Muscle of leg (tissue), 3 donors: ENCODE measurements at regions not wholly inside any gene's neighbourhood (a gene's known extent, or its start where the extent isn't known, plus 50 kb on each side); places are given as distances from the start of the nearest gene placed in this dataset.
"Not testable (repeated sequence)": the region's sequence is repeated elsewhere in the genome, so short reads cannot be mapped to it uniquely, and the experiment has no call there.

Source experiments
- DNase-seq: peaks from one replicate; pipeline ENCODE4 v3.0.0; 2013
- H3K27ac ChIP-seq: one replicate; pipeline ENCODE4 v1.5.1; 2013; ENCODE audit warnings: mild to moderate bottlenecking, low read length, control low read depth
- H3K27me3 ChIP-seq: one replicate; pipeline ENCODE4 v1.6.1; 2013; ENCODE audit warnings: low read length; ENCODE audit not compliant: control insufficient read depth, insufficient read depth
- H3K36me3 ChIP-seq: one replicate; pipeline ENCODE4 v1.6.1; 2013; ENCODE audit warnings: low read length; ENCODE audit not compliant: control insufficient read depth, insufficient read depth
- H3K4me1 ChIP-seq: one replicate; pipeline ENCODE4 v1.6.1; 2013; ENCODE audit warnings: low read length; ENCODE audit not compliant: control insufficient read depth, insufficient read depth
- H3K4me3 ChIP-seq: one replicate; pipeline ENCODE4 v1.5.1; 2013; ENCODE audit warnings: low read length, control low read depth
- H3K9me3 ChIP-seq: replicated peaks from 2 replicates; pipeline ENCODE4 v1.6.1; 2013; ENCODE audit warnings: low read depth, low read length; ENCODE audit not compliant: control insufficient read depth
- WGBS: methylation state at CpG from one replicate; pipeline ENCODE4 v1.1.5; 2013; ENCODE audit warnings: missing lambda C conversion rate; ENCODE audit not compliant: insufficient coverage; 5-methylcytosine and 5-hydroxymethylcytosine counted together

DNA sequence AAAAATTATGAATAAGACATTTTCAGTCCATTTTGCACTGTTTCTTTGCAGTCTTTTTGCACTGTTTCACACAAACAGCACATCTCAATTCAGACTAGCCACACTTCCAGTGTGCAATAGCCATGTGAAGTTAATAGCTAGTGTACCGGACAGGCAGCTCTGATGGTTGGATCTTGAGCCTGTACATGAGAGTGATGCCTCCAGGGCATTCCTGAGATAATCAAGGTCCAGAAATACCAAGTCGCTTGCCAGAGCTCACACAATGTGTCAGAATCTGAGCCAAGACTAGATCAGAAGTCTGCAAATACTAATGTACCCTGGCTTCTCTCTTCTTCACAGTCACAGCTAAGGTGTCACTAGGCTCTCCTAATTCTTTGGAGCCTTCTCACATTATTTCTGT lies 180.2 kb downstream of the OSR1 start:
- Histone ChIP-seq H3K27me3 (no peaks in the 10 kb centered on the region), H3K36me3 (no peaks in the 10 kb centered on the region), H3K27ac (no peak overlapping the region), H3K4me1 (no peaks in the 10 kb centered on the region), H3K4me3 (no peak overlapping the region), H3K9me3 (peaks cover 2% of the 10 kb centered on the region)
- DNase-seq: no peak
- 35% methylated on average over 2 of the region's 2 CpGs for WGBS

DNA sequence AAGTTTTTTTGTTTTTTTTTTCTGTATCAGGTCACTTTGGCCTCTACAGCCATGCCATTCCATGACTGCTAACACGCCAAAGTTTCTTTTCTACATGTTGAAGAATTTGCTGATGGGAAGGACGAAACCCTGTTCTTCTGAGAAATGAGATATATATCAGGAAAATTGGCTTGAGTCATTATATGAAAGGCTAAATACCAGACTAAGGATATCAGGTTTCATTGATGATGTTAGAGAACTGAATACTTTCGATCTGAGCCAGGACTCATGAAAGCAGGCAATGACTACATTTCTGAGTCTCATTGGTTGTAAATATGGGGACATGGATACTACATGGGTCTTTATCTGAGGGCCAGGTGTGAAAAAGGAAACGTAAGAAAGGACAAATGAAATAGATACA lies 181.4 kb downstream of the OSR1 start:
- no peak for DNase-seq
- Histone ChIP-seq H3K4me3 (no peak overlapping the region), H3K9me3 (peaks cover 2% of the 10 kb centered on the region), H3K36me3 (no peaks in the 10 kb centered on the region), H3K27me3 (no peaks in the 10 kb centered on the region), H3K4me1 (no peaks in the 10 kb centered on the region), H3K27ac (no peak overlapping the region)
- WGBS: 77% methylated on average over 2 of the region's 4 CpGs

DNA sequence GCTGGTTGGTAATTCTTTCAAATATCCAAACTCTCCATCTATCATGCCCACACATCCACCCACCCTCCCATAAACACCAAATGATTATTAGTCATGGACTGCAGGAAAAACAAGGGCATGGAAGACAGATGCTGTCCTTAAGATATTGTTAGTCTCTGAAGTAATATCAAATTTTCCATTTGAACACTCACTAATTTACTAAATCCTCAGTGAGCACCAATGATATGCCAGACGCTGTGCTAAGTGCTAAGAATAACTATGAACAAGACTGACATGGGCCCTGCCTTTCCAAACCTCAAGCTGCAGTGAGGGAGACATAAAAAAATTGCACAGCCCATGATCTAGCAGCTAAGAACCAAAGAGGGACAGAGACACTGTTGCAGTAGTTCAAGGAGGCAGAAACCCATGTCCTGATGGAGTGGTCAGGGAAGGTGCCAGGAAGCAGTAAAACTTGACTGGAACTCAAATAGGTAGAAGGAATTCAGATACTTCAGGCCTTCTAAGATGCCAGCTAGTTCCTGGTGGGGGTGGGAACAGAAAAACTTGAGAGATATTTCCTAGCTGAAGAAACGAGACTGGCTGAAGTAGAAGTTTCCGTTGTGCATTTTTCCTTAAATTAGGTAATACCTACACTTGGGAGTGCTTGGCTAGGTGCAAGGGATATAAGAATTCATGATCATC lies 182.1 kb downstream of the OSR1 start:
- no peaks in the 10 kb centered on the region for H3K36me3 ChIP-seq
- no peaks in the 10 kb centered on the region for H3K4me1 ChIP-seq
- no peaks in the 10 kb centered on the region for H3K27me3 ChIP-seq
- no peak overlapping the region for H3K27ac ChIP-seq
- H3K4me3 ChIP-seq: no peak overlapping the region
- peaks cover 2% of the 10 kb centered on the region for H3K9me3 ChIP-seq
- no CpG with 5 or more reads among the region's 3 CpGs for WGBS
- DNase-seq: no peak

DNA sequence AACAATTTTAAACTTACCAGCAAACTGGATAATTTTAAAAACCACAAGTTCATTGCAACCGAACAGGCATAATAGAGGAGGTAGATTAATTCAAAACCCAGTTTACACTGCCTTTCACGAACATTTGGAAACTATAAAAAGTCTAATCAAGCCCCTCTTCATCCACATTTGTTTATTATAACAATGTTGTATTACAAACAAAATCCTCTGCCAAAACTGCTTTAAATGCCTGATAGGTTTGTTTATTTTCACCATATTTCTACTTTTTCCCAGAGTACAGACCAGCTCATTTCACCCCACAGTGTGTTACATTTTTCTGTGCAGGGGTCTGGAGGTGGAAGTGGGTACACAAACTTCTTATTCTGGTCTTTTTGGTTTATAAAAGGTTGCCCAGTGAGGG lies 184.2 kb downstream of the OSR1 start:
- Histone ChIP-seq H3K36me3 (no peaks in the 10 kb centered on the region), H3K9me3 (no peaks in the 10 kb centered on the region), H3K4me1 (no peaks in the 10 kb centered on the region), H3K27me3 (no peaks in the 10 kb centered on the region), H3K4me3 (no peak overlapping the region), H3K27ac (no peak overlapping the region)
- DNase-seq: no peak
- WGBS: no CpG with 5 or more reads among the region's 2 CpGs

DNA sequence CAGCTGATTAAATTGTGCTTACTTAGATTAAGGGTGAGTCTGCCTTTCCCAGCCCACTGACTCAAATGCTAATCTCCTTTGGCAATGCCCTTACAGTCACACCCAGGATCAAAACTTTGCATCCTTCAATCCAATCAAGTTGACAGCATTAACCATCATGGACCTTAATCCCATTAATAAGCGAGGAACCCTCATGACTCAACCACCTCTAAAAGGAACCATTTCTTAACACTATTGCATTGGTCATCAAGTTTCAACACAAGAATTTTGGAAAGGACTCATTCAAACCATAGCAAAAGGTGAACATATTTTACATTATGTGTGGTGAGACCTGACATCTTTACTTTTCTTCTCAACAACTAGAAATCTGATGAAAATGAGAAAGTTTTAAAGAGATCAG lies 187.0 kb downstream of the OSR1 start:
- 100% methylated on average over 1 of the region's 1 CpG for WGBS
- H3K27ac ChIP-seq: no peak overlapping the region
- DNase-seq: no peak
- H3K9me3 ChIP-seq: no peaks in the 10 kb centered on the region
- H3K27me3 ChIP-seq: no peaks in the 10 kb centered on the region
- no peaks in the 10 kb centered on the region for H3K36me3 ChIP-seq
- H3K4me1 ChIP-seq: no peaks in the 10 kb centered on the region
- no peak overlapping the region for H3K4me3 ChIP-seq

DNA sequence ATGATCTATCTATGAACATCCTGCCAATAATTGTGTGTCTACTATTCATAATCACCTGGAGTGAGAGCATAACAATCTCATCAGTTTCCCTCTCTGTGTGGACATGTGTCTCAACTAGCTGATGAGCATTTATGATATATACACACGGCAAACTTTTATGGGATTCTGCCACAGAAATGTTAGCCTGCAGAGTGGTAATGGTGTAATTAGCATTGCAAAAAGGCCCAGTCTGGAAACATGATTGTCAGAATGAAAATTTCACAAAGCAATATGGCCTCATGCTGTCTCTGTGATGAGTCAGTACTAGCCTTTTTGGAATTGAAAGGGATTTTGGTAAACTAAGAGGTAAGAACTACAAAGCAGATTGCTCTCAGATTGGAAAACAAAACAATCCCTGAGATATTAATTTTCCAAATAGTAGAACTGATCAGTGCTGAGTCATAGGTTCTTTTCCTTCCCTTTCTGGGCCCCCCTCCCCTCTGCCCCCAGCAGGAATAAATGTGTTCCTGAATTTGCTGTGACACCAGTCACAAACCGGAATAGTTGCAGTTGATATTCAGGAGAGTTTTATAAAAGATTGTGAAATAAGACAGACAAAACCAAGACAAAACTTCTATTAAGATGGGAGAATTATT lies 189.2 kb downstream of the OSR1 start:
- DNase-seq: no peak
- 100% methylated on average over 1 of the region's 2 CpGs for WGBS
- Histone ChIP-seq H3K27ac (no peak overlapping the region), H3K27me3 (no peaks in the 10 kb centered on the region), H3K36me3 (no peaks in the 10 kb centered on the region), H3K4me1 (no peaks in the 10 kb centered on the region), H3K4me3 (no peak overlapping the region), H3K9me3 (no peaks in the 10 kb centered on the region)

DNA sequence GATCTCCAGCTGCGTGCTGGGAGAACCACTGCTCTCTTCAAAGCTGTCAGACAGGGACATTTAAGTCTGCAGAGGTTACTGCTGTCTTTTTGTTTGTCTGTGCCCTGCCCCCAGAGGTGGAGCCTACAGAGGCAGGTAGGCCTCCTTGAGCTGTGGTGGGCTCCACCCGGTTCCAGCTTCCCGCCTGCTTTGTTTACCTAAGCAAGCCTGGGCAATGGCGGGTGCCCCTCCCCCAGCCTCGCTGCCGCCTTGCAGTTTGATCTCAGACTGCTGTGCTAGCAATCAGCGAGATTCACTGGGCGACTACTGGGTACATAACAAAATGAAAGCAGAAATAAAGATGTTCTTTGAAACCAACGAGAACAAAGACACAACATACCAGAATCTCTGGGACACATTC lies 194.3 kb downstream of the OSR1 start:
- H3K4me1 ChIP-seq, H3K27me3 ChIP-seq, H3K9me3 ChIP-seq, H3K4me3 ChIP-seq, H3K27ac ChIP-seq, DNase-seq, H3K36me3 ChIP-seq: not testable (repeated sequence)
- WGBS: 57% methylated on average over 5 of the region's 9 CpGs

DNA sequence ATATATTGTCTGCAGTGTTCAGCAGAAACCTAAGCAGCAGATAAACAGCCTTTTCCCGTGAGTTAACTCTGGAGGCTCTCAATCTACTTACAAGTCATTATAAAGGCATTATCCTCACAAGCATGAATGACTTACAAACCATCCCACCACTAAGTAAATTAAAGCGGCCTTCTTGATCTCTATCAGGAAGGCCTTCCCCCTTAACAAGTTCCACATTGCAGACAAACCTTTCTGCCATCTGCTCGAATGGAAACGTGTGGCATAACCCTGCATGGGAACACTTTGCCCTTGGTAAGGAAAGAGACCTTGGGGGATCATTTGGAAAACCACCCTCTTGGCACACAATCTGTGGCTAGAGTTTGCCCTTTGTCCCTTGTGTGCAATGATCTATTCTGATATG lies 199.5 kb downstream of the OSR1 start:
- no peak for DNase-seq
- H3K4me1 ChIP-seq: no peaks in the 10 kb centered on the region
- no peaks in the 10 kb centered on the region for H3K27me3 ChIP-seq
- no peak overlapping the region for H3K4me3 ChIP-seq
- H3K27ac ChIP-seq: no peak overlapping the region
- no peaks in the 10 kb centered on the region for H3K9me3 ChIP-seq
- H3K36me3 ChIP-seq: no peaks in the 10 kb centered on the region
- WGBS: no CpG with 5 or more reads among the region's 4 CpGs

DNA sequence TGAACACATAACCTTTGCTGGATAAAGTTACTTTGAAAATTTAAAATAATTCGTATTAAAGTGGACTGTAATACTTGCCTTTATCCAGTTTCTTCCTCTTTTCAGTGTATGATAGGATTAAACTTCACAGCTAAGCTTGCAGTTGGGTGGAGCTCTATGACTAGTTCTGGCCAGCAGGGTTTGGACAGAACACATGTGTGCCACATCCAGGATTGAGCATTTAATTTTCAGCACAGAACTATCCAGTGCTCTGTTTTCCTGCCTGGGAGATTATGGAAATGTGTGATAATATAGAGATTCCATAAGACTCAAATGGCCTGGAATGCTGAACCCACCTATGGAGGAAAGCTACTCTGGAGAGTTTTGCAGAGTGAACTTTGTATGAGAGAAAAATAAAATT lies 200.2 kb downstream of the OSR1 start:
- H3K27ac ChIP-seq: no peak overlapping the region
- no CpG with 5 or more reads among the region's 1 CpG for WGBS
- H3K4me1 ChIP-seq: no peaks in the 10 kb centered on the region
- no peaks in the 10 kb centered on the region for H3K36me3 ChIP-seq
- peak; percentile 18 for DNase-seq
- no peaks in the 10 kb centered on the region for H3K9me3 ChIP-seq
- no peaks in the 10 kb centered on the region for H3K27me3 ChIP-seq
- H3K4me3 ChIP-seq: no peak overlapping the region

DNA sequence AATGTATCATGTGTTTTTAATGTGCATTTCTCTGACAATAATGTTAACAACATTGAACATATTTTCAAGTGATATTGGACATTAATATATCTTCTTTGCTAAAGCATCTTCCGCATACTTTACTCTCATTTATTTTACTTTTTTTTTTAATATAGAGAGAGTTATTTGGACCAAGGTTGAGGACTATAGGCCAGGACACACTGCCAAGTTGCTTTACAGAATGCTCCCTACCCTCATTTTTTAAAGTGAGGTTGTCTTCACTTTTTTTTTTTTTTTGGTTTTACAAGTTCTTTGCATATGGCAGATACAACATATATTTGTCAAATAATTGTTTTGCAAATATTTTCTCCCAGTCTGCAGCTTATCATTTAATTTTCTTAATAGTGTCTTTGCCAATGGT lies 201.8 kb downstream of the OSR1 start:
- WGBS: no CpG with 5 or more reads among the region's 1 CpG
- DNase-seq: peak; percentile 31
- Histone ChIP-seq H3K9me3 (no peaks in the 10 kb centered on the region), H3K4me3 (no peak overlapping the region), H3K36me3 (no peaks in the 10 kb centered on the region), H3K4me1 (no peaks in the 10 kb centered on the region), H3K27me3 (no peaks in the 10 kb centered on the region), H3K27ac (no peak overlapping the region)

DNA sequence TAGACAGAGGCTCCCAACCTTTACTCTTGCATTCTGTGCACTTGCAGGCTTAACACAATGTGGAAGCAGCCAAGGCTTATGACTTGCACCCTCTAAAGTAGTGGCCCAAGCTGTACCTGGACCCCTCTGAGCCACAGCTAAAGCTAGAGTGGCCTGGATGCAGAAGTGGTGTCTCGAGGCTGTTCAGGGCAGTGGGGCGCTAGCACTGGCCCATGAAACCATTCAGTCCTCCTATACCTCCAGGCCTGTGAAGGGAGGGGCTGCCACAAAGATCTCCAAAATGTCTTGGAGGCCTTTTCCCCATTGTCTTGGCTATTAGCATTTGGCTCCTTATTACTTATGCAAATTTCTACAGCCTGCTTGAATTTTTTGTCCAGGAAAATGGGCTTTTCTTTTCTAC lies 207.7 kb downstream of the OSR1 start:
- no peak for DNase-seq
- no peaks in the 10 kb centered on the region for H3K27me3 ChIP-seq
- H3K9me3 ChIP-seq: peaks cover 11% of the 10 kb centered on the region
- no peaks in the 10 kb centered on the region for H3K36me3 ChIP-seq
- no peaks in the 10 kb centered on the region for H3K4me1 ChIP-seq
- no peak overlapping the region for H3K27ac ChIP-seq
- no CpG with 5 or more reads among the region's 2 CpGs for WGBS
- H3K4me3 ChIP-seq: no peak overlapping the region
